Nephron (organoid): ENCODE measurements at regions not wholly inside any gene's neighbourhood (a gene's known extent, or its start where the extent isn't known, plus 50 kb on each side); places are given as distances from the start of the nearest gene placed in this dataset.

Experiments
- H3K27ac Mint-ChIP-seq, 3 experiments: 2 replicates each; pipeline ENCODE4 v1.8.0; 2020; ENCODE audit warnings: mixed read lengths in 3 of 3, mild to moderate bottlenecking in 2 of 3, moderate library complexity in 1 of 3
- H3K27me3 Mint-ChIP-seq: 2 replicates; pipeline ENCODE4 v1.8.0; 2021; ENCODE audit warnings: low read depth, mild to moderate bottlenecking, moderate library complexity, mixed read lengths
- H3K36me3 Mint-ChIP-seq: 2 replicates; pipeline ENCODE4 v1.8.0; 2020; ENCODE audit warnings: low read depth, mixed read lengths
- H3K4me1 Mint-ChIP-seq: 2 replicates; pipeline ENCODE4 v1.8.0; 2020; ENCODE audit warnings: mixed read lengths
- H3K4me3 Mint-ChIP-seq, 3 experiments: 2 replicates each; pipeline ENCODE4 v1.8.0; 2020; ENCODE audit warnings: mild to moderate bottlenecking in 3 of 3, mixed read lengths in 3 of 3, moderate library complexity in 2 of 3
- H3K9me3 Mint-ChIP-seq: 2 replicates; pipeline ENCODE4 v1.8.0; 2020; ENCODE audit warnings: mixed read lengths
- TF ChIP-seq, protein P1 (sequence below), 3 experiments: fragments of 200-600 bp; sonication (generic); IDR thresholded peaks; one replicate each; pipeline ENCODE4 v1.5.0; 2021; ENCODE audit warnings: antibody characterized with exemption in 3 of 3; ENCODE audit not compliant: unreplicated experiment in 3 of 3

- H3K27ac Mint-ChIP-seq, result no peak overlapping the region
- no peak overlapping the region for H3K4me3 Mint-ChIP-seq
- TF ChIP-seq, protein P1, sequence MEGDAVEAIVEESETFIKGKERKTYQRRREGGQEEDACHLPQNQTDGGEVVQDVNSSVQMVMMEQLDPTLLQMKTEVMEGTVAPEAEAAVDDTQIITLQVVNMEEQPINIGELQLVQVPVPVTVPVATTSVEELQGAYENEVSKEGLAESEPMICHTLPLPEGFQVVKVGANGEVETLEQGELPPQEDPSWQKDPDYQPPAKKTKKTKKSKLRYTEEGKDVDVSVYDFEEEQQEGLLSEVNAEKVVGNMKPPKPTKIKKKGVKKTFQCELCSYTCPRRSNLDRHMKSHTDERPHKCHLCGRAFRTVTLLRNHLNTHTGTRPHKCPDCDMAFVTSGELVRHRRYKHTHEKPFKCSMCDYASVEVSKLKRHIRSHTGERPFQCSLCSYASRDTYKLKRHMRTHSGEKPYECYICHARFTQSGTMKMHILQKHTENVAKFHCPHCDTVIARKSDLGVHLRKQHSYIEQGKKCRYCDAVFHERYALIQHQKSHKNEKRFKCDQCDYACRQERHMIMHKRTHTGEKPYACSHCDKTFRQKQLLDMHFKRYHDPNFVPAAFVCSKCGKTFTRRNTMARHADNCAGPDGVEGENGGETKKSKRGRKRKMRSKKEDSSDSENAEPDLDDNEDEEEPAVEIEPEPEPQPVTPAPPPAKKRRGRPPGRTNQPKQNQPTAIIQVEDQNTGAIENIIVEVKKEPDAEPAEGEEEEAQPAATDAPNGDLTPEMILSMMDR (IDR thresholded peaks at IDR 0.05; ENCODE audit: unreplicated experiment in 3 of 3), result no peak
- H3K9me3 Mint-ChIP-seq, result peaks cover 3% of the 10 kb centered on the region
- H3K36me3 Mint-ChIP-seq, result no peaks in the 10 kb centered on the region
- no peaks in the 10 kb centered on the region for H3K27me3 Mint-ChIP-seq
- H3K4me1 Mint-ChIP-seq, result no peaks in the 10 kb centered on the region
These were observed 927.1 kb downstream of the C4orf33 start for GRCh38 chr4:130023088-130023487.

DNA sequence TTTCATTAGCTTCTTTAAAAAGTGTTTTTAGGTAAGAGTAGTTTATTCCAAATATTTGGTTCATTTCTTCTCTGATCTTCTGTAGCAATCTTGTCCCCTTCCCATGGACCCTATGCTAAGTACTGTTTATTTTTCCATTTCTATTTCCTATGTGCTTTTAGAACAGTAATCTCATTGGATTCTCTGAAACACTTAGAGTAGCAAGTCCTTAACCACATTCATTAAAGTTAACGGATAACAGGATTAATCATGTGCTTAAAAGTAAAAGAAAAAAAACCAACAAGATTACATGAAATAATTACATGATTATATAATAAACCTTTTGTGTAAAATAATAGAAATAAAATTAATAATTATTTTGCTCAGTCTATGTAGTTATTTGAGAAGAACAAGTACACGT lies 929.7 kb downstream of the C4orf33 start:
- H3K9me3 Mint-ChIP-seq, result peaks cover under 1% of the 10 kb centered on the region
- no peak overlapping the region for H3K27ac Mint-ChIP-seq
- TF ChIP-seq, protein P1 (IDR thresholded peaks at IDR 0.05; ENCODE audit: unreplicated experiment in 3 of 3), result no peak
- no peaks in the 10 kb centered on the region for H3K4me1 Mint-ChIP-seq
- H3K4me3 Mint-ChIP-seq, result no peak overlapping the region
- H3K36me3 Mint-ChIP-seq, result no peaks in the 10 kb centered on the region
- no peaks in the 10 kb centered on the region for H3K27me3 Mint-ChIP-seq

DNA sequence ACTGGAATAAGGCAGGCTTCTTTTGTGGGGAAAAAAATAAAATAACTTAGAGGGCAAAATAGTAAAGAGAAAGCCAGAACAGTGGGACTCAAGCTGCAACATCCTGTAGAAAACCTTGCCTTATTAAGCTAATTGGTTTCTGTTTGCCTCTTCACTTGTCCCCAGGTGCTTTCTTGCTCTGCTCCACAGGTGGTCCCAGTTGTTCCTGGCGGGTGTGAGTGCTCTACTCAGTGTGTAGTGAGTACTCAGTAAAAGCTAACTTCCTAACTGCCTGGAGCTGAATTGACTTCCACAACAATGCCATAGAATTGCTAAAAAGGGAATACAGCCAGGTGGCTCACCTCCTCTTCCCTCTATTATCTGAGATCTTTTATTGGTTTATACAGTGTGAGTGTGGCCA lies 930.2 kb downstream of the C4orf33 start:
- H3K36me3 Mint-ChIP-seq, result no peaks in the 10 kb centered on the region
- H3K4me1 Mint-ChIP-seq, result no peaks in the 10 kb centered on the region
- H3K27me3 Mint-ChIP-seq, result no peaks in the 10 kb centered on the region
- no peak overlapping the region for H3K4me3 Mint-ChIP-seq
- no peaks in the 10 kb centered on the region for H3K9me3 Mint-ChIP-seq
- TF ChIP-seq, protein P1 (IDR thresholded peaks at IDR 0.05; ENCODE audit: unreplicated experiment in 3 of 3), result no peak
- no peak overlapping the region for H3K27ac Mint-ChIP-seq

GRCh38 chr4:130027973-130028372 lies 932.0 kb downstream of the C4orf33 start:
- Mint-ChIP-seq H3K36me3 (no peaks in the 10 kb centered on the region), H3K27me3 (no peaks in the 10 kb centered on the region), H3K4me3 (no peak overlapping the region), H3K4me1 (no peaks in the 10 kb centered on the region), H3K9me3 (no peaks in the 10 kb centered on the region), H3K27ac (no peak overlapping the region)
- TF ChIP-seq, protein P1 (IDR thresholded peaks at IDR 0.05; ENCODE audit: unreplicated experiment in 3 of 3), result no peak

DNA sequence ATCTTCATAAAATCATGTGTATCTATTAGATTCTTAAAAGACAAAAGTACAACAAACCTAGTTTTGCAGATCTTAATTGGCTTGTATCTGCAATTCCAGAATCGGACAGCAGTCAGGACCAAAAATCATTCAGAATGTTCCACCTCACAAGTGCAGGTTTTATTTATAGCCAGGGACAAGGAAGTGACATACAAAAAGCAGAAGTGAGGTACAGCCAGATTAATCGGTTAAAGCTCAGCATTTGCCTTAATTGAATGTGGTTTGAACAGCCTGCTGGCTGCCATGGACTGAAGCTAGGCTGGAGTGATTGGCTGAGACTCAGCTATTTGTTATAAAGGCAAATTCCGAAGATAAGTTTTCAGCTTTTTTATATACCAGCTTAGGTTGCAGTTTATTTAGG lies 932.6 kb downstream of the C4orf33 start:
- H3K4me3 Mint-ChIP-seq, result no peak overlapping the region
- no peak overlapping the region for H3K27ac Mint-ChIP-seq
- TF ChIP-seq, protein P1 (IDR thresholded peaks at IDR 0.05; ENCODE audit: unreplicated experiment in 3 of 3), result no peak
- no peaks in the 10 kb centered on the region for H3K4me1 Mint-ChIP-seq
- no peaks in the 10 kb centered on the region for H3K36me3 Mint-ChIP-seq
- H3K9me3 Mint-ChIP-seq, result no peaks in the 10 kb centered on the region
- H3K27me3 Mint-ChIP-seq, result no peaks in the 10 kb centered on the region

- H3K27ac Mint-ChIP-seq, result no peak overlapping the region
- no peaks in the 10 kb centered on the region for H3K9me3 Mint-ChIP-seq
These were observed 933.5 kb downstream of the C4orf33 start for GRCh38 chr4:130029442-130029841.

More at GRCh38 chr4:130029442-130029841, 933.5 kb downstream of the C4orf33 start:
- no peak overlapping the region for H3K4me3 Mint-ChIP-seq
- H3K36me3 Mint-ChIP-seq, result no peaks in the 10 kb centered on the region
- H3K27me3 Mint-ChIP-seq, result no peaks in the 10 kb centered on the region
- H3K4me1 Mint-ChIP-seq, result no peaks in the 10 kb centered on the region
- TF ChIP-seq, protein P1 (IDR thresholded peaks at IDR 0.05; ENCODE audit: unreplicated experiment in 3 of 3), result no peak
